ENCODE measurements at regions not wholly inside any gene's neighbourhood (a gene's known extent, or its start where the extent isn't known, plus 50 kb on each side); places are given as distances from the start of the nearest gene placed in this dataset.

DNA sequence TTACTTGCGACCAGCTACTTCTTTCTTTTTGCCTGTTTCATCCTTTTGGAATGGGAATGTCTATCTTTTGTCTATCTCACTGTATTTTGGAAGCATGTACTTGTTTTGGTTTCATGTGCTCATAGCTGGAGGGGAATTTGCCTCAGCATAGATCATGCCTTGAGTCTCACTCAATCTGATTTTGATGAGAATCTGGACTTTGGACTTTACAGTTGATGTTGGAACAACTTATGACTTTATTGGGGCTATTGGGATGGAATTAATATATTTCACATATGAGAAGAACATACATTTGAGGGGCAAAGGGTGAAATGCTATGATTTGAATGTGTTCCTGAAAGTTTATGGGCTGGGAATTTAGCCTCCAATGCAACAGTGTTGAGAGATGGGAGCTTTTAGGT, 206.2 kb upstream of the DDI1 start:
- no peak for DNase-seq (ENCODE audit: low spot score)
- in situ Hi-C loops (cut with MboI; ENCODE audit: low sequenced_read_pairs, unreplicated experiment) = no loop called here
- TF ChIP-seq, protein P1, sequence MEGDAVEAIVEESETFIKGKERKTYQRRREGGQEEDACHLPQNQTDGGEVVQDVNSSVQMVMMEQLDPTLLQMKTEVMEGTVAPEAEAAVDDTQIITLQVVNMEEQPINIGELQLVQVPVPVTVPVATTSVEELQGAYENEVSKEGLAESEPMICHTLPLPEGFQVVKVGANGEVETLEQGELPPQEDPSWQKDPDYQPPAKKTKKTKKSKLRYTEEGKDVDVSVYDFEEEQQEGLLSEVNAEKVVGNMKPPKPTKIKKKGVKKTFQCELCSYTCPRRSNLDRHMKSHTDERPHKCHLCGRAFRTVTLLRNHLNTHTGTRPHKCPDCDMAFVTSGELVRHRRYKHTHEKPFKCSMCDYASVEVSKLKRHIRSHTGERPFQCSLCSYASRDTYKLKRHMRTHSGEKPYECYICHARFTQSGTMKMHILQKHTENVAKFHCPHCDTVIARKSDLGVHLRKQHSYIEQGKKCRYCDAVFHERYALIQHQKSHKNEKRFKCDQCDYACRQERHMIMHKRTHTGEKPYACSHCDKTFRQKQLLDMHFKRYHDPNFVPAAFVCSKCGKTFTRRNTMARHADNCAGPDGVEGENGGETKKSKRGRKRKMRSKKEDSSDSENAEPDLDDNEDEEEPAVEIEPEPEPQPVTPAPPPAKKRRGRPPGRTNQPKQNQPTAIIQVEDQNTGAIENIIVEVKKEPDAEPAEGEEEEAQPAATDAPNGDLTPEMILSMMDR (IDR thresholded peaks at IDR 0.05; ENCODE audit: borderline replicate concordance, control extremely low read depth, extremely low read depth, insufficient read depth, missing control alignments) = no peak

DNA sequence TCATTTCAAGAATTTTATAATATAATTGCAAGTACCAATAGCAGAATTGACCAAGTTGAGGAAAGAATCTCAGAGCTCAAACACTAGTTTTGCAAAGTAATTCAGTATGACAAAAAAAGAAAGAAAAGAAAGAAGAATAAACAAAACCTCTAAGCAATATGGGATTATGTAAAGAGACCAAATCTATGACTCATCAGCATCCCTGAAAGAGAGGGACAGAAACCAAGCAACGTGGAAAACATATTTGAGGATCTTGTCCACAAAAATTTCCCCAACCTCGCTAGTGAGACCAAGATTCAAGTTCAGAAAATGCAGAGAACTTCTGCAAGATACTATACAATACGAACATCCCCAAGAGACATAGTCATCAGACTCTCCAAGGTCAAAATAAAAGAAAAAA, 203.7 kb upstream of the DDI1 start:
- TF ChIP-seq, protein P1 (IDR thresholded peaks at IDR 0.05; ENCODE audit: borderline replicate concordance, control extremely low read depth, extremely low read depth, insufficient read depth, missing control alignments) = no peak
- in situ Hi-C loops (cut with MboI; ENCODE audit: low sequenced_read_pairs, unreplicated experiment) = no loop called here
- DNase-seq (ENCODE audit: low spot score) = no peak

DNA sequence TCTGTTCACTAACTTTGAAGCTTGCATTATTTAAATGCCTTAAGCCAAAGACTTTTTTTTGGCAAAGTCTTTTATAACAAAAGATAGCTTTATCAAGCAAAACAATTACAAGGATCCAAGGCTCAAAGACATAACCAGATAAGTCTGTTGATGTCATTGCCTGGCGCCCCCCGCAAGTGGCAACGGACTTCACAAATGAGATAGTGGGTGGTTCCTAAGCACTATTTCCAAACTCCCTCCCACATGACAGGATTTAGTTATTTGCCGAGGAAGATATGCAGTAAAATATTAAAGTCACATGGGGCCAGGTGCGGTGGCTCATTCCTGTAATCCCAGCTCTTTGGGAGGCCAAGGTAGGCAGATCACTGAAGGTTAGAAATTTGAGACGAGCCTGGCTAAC, 194.2 kb upstream of the DDI1 start:
- TF ChIP-seq, protein P1 (IDR thresholded peaks at IDR 0.05; ENCODE audit: borderline replicate concordance, control extremely low read depth, extremely low read depth, insufficient read depth, missing control alignments) = no peak
- in situ Hi-C loops (cut with MboI; ENCODE audit: low sequenced_read_pairs, unreplicated experiment) = no loop called here
- DNase-seq (ENCODE audit: low spot score) = no peak

DNA sequence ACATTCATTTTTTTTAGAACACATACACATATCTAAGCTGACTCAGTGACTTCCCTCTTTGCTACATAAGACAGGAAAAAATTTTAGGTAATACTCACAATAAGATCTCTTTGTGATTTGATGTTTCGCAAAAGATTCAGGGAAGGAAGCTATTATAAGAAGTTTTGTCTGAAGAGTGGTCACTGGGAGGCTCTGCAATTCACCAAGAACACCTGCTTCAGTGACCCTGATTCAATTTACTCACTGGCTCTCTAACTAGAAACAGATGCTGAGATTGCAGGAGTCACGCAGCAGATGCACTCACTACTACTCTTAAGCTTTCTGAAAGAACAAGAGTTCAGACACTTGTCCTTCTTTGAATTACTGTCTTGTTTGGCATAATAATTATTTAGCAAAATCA, 193.6 kb upstream of the DDI1 start:
- DNase-seq (ENCODE audit: low spot score) = no peak
- TF ChIP-seq, protein P1 (IDR thresholded peaks at IDR 0.05; ENCODE audit: borderline replicate concordance, control extremely low read depth, extremely low read depth, insufficient read depth, missing control alignments) = no peak
- in situ Hi-C loops (cut with MboI; ENCODE audit: low sequenced_read_pairs, unreplicated experiment) = no loop called here

DNA sequence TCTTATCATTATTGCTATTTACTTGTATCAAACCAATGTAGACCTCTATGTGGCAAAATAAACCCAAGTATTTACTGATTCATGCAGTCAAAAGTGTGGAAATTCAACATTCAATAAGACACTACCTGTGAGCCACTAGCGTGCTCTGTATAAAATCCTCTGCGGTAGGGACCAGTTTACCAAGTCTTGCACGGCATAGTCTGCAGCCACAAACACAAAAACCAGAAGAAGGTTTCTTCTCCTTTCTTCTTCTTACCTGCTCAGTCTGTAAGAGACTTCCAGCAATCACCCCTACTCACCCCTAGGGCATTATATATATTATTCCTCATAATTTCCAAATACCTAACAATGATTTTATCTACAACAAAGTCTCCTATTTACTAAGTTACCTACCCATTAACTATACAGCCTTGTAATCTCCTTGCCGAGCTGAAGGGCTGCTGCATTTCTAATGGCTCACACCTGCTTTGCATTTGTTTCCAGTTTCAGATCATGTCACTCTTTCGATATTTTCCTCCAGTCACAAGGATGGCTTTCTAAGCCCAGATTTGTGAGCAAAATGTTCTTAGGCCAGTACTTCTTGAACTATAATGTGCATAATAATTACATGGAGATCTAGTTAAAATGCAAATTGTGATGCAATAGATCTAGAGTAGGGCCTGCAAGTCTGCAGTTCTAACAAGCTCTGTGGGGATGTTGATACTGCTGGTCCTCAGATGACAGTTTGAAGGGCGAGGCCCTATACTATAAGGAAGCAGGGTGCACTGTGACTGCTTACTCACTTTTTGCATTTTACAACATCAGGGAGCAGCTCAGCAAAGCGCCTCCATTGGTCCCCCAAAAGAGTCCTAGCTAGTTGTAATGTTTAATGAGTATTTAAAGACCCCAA, 191.9 kb upstream of the DDI1 start:
- TF ChIP-seq, protein P1 (IDR thresholded peaks at IDR 0.05; ENCODE audit: borderline replicate concordance, control extremely low read depth, extremely low read depth, insufficient read depth, missing control alignments) = no peak
- in situ Hi-C loops (cut with MboI; ENCODE audit: low sequenced_read_pairs, unreplicated experiment) = no loop called here
- DNase-seq (ENCODE audit: low spot score) = no peak

DNA sequence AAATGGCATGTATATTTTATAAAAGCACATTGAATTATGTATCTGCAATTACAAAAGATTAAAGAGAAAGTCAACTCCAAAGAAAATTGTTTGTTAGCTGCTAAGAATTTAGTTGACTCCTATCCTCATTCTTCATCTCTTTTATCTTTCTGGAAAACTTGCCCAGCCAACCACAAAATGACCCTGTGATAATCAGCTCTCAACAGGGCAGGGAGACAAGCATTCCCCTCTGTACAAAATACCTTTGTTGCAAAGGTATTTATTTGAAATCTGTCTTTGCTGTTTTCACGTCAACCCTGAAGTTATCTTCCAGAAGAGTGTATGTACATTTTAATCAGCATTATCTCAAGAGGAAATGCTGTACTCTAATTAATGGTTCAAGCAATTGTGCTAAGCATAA, 191.1 kb upstream of the DDI1 start:
- in situ Hi-C loops (cut with MboI; ENCODE audit: low sequenced_read_pairs, unreplicated experiment) = no loop called here
- no peak for DNase-seq (ENCODE audit: low spot score)
- TF ChIP-seq, protein P1 (IDR thresholded peaks at IDR 0.05; ENCODE audit: borderline replicate concordance, control extremely low read depth, extremely low read depth, insufficient read depth, missing control alignments) = no peak
